ENCODE measurements at regions not wholly inside any gene's neighbourhood (a gene's known extent, or its start where the extent isn't known, plus 50 kb on each side); places are given as distances from the start of the nearest gene placed in this dataset.

DNA sequence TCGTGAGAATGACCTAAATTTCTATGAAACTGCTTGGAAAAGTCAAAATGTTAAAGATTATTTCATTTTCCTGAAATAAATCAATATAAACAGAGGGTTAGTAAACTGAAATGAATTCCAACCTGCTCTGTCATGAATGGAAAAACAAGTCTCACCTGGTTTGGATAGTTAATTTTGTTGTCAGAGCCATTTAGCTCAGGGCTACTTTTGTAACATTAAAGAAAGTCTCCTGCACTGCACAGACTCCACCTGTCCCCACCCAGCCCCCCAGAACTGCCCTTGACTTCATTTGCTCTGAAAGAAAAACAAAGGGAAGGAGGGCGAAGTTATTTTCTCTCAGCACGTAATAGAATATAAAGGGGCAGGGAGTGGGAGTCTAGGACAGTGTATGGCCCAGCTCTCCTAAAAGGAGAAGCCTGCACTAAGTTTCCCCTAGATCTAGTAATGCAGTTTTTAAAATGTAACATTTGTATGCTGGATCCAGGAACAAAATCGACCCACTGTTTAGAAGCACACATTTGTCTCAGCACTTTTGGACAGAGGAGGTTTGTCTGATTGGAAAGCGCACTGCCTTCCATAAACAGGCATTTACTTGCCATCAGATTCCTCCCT, 54.2 kb upstream of the ACSL3 start:
- Mint-ChIP-seq H3K27me3 (no peaks in the 10 kb centered on the region), H3K9me3 (no peaks in the 10 kb centered on the region), H3K27ac (peak overlapping the region; percentile 91), H3K4me1 (ENCODE audit: unreplicated experiment) (peaks cover 24% of the 10 kb centered on the region), H3K4me3 (peak overlapping the region; percentile 80), H3K36me3 (no peaks in the 10 kb centered on the region)
- TF ChIP-seq, protein P1, sequence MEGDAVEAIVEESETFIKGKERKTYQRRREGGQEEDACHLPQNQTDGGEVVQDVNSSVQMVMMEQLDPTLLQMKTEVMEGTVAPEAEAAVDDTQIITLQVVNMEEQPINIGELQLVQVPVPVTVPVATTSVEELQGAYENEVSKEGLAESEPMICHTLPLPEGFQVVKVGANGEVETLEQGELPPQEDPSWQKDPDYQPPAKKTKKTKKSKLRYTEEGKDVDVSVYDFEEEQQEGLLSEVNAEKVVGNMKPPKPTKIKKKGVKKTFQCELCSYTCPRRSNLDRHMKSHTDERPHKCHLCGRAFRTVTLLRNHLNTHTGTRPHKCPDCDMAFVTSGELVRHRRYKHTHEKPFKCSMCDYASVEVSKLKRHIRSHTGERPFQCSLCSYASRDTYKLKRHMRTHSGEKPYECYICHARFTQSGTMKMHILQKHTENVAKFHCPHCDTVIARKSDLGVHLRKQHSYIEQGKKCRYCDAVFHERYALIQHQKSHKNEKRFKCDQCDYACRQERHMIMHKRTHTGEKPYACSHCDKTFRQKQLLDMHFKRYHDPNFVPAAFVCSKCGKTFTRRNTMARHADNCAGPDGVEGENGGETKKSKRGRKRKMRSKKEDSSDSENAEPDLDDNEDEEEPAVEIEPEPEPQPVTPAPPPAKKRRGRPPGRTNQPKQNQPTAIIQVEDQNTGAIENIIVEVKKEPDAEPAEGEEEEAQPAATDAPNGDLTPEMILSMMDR (conservative IDR thresholded peaks at IDR 0.05), result no peak
- DNase-seq (ENCODE audit: extremely low spot score, unreplicated experiment), result no peak

- peak overlapping the region; percentile 80 for H3K4me3 Mint-ChIP-seq
- no peaks in the 10 kb centered on the region for H3K36me3 Mint-ChIP-seq
- H3K4me1 Mint-ChIP-seq (ENCODE audit: unreplicated experiment), result peaks cover 21% of the 10 kb centered on the region
- H3K27me3 Mint-ChIP-seq, result no peaks in the 10 kb centered on the region
- TF ChIP-seq, protein P1 (conservative IDR thresholded peaks at IDR 0.05), result no peak
- peak overlapping the region; percentile 91 for H3K27ac Mint-ChIP-seq
- H3K9me3 Mint-ChIP-seq, result no peaks in the 10 kb centered on the region
- no peak for DNase-seq (ENCODE audit: extremely low spot score, unreplicated experiment)
Measured at GRCh38 chr2:222807431-222807830, 53.4 kb upstream of the ACSL3 start.

DNA sequence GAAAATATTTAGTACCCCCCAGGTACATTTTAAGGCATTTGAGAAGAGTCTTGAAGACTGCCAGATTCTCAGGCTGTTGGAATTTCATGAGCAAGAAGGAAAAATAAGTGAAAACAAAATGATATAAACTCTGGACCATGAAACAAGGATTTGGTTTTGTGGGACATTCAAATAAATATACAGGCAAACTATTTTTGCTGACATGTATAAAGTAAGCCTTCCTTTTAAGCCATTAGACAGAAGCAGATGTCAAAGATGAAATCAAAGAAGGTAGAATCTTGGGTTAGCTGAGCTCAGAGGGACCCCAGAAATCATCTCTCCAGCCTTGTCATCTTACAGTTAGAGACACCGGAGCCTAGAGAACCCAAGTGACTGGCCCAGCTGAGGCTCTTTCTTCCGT, 51.3 kb upstream of the ACSL3 start:
- Mint-ChIP-seq H3K4me1 (ENCODE audit: unreplicated experiment) (peaks cover 20% of the 10 kb centered on the region), H3K9me3 (peaks cover 6% of the 10 kb centered on the region), H3K27me3 (no peaks in the 10 kb centered on the region), H3K27ac (no peak overlapping the region), H3K4me3 (no peak overlapping the region), H3K36me3 (no peaks in the 10 kb centered on the region)
- TF ChIP-seq, protein P1 (conservative IDR thresholded peaks at IDR 0.05), result no peak
- no peak for DNase-seq (ENCODE audit: extremely low spot score, unreplicated experiment)

GRCh38 chr2:222810044-222810443, 50.8 kb upstream of the ACSL3 start:
- TF ChIP-seq, protein P1 (conservative IDR thresholded peaks at IDR 0.05), result no peak
- Mint-ChIP-seq H3K4me3 (no peak overlapping the region), H3K9me3 (peaks cover 6% of the 10 kb centered on the region), H3K27ac (no peak overlapping the region), H3K36me3 (no peaks in the 10 kb centered on the region), H3K27me3 (no peaks in the 10 kb centered on the region), H3K4me1 (ENCODE audit: unreplicated experiment) (peaks cover 20% of the 10 kb centered on the region)
- DNase-seq (ENCODE audit: extremely low spot score, unreplicated experiment), result no peak
